ENCODE measurements at regions not wholly inside any gene's neighbourhood (a gene's known extent, or its start where the extent isn't known, plus 50 kb on each side); places are given as distances from the start of the nearest gene placed in this dataset.

DNA sequence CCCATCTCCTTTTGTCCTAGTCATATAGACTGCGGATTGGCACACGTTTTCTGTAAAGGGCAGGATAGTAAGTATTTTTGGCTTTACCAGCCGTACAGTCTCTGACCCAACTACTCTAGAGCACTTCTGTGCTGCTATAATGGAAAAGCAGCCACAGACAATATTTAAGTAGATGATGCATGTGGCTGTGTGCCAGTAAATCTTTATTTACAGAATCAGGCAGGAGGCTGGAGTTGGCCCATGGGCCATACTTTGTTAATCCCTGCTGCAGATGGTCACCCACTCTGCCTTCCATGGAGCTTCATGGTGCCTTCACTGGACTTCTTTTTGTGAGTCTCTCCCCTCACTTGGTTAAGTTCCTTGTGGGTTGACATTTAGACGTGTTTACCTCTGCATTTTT is 584.5 kb upstream of the TBX3 start:
- no peak for FAIRE-seq
- no peak overlapping the region for H3K4me3 ChIP-seq
- DNase-seq (ENCODE audit: low read depth in 1 of 2, low spot score in 1 of 2), result no peak
- 56% methylated on average over 4 of the region's 4 CpGs for WGBS (ENCODE audit: missing lambda C conversion rate)
- no peak overlapping the region for H3K4me2 ChIP-seq
- TF ChIP-seq CBX8 (IDR thresholded peaks at IDR 0.05), result no peak
- TF ChIP-seq FOXS1 (CRISPR knock-in tag; IDR thresholded peaks at IDR 0.05), result no peak
- TF ChIP-seq RCOR1 (IDR thresholded peaks at IDR 0.05; ENCODE audit: low read depth, low read length), result no peak
- TF ChIP-seq, protein P1, sequence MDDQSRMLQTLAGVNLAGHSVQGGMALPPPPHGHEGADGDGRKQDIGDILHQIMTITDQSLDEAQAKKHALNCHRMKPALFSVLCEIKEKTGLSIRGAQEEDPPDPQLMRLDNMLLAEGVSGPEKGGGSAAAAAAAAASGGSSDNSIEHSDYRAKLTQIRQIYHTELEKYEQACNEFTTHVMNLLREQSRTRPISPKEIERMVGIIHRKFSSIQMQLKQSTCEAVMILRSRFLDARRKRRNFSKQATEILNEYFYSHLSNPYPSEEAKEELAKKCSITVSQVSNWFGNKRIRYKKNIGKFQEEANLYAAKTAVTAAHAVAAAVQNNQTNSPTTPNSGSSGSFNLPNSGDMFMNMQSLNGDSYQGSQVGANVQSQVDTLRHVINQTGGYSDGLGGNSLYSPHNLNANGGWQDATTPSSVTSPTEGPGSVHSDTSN (IDR thresholded peaks at IDR 0.05), result no peak
- TF ChIP-seq SMC3 (IDR thresholded peaks at IDR 0.05), result no peak
- no peak for TF ChIP-seq KDM1A (IDR thresholded peaks at IDR 0.05; ENCODE audit: low read depth)
- no peak for TF ChIP-seq SREBF2 (IDR thresholded peaks at IDR 0.05)
- TF ChIP-seq CHD4 (IDR thresholded peaks at IDR 0.05; ENCODE audit: borderline replicate concordance), result no peak
- TF ChIP-seq CBX2 (IDR thresholded peaks at IDR 0.05; ENCODE audit: borderline replicate concordance, low read depth), result no peak
- TF ChIP-seq JUN (IDR thresholded peaks at IDR 0.05), result no peak
- no peak for TF ChIP-seq CEBPB (IDR thresholded peaks at IDR 0.05)
- TF ChIP-seq NFE2L2 (conservative IDR thresholded peaks at IDR 0.05; ENCODE audit: low read length), result no peak
- TF ChIP-seq, protein P2, sequence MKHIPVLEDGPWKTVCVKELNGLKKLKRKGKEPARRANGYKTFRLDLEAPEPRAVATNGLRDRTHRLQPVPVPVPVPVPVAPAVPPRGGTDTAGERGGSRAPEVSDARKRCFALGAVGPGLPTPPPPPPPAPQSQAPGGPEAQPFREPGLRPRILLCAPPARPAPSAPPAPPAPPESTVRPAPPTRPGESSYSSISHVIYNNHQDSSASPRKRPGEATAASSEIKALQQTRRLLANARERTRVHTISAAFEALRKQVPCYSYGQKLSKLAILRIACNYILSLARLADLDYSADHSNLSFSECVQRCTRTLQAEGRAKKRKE (CRISPR knock-in tag; IDR thresholded peaks at IDR 0.05; ENCODE audit: low read depth), result no peak
- no peak for TF ChIP-seq FOSB (CRISPR knock-in tag; IDR thresholded peaks at IDR 0.05)
- TF ChIP-seq MAFK (IDR thresholded peaks at IDR 0.05; ENCODE audit: partially characterized antibody), result no peak
- no peak for TF ChIP-seq POLR2A (IDR thresholded peaks at IDR 0.05; ENCODE audit: low read length)
- TF ChIP-seq, protein P3, sequence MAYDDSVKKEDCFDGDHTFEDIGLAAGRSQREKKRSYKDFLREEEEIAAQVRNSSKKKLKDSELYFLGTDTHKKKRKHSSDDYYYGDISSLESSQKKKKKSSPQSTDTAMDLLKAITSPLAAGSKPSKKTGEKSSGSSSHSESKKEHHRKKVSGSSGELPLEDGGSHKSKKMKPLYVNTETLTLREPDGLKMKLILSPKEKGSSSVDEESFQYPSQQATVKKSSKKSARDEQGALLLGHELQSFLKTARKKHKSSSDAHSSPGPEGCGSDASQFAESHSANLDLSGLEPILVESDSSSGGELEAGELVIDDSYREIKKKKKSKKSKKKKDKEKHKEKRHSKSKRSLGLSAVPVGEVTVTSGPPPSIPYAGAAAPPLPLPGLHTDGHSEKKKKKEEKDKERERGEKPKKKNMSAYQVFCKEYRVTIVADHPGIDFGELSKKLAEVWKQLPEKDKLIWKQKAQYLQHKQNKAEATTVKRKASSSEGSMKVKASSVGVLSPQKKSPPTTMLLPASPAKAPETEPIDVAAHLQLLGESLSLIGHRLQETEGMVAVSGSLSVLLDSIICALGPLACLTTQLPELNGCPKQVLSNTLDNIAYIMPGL (CRISPR knock-in tag; IDR thresholded peaks at IDR 0.05; ENCODE audit: borderline replicate concordance), result no peak
- no peak for TF ChIP-seq EHMT2 (IDR thresholded peaks at IDR 0.05; ENCODE audit: low read depth)
- no peak for TF ChIP-seq MAZ (IDR thresholded peaks at IDR 0.05; ENCODE audit: borderline replicate concordance, low read depth, low read length)
- no peak for TF ChIP-seq TFCP2L1 (CRISPR knock-in tag; IDR thresholded peaks at IDR 0.05)
- no peaks in the 10 kb centered on the region for H3K9me3 ChIP-seq
- H3K4me1 ChIP-seq, result no peaks in the 10 kb centered on the region
- POLR2A ChIA-PET, result no interaction called here
- no peak overlapping the region for H3K27ac ChIP-seq
- no peak for ATAC-seq
- CTCF ChIA-PET, result interaction anchor here (1.4 kb wide), 1 partner anchor 31 kb away, joined by 3 read pairs; no protein-coding TSS in a partner anchor

DNA sequence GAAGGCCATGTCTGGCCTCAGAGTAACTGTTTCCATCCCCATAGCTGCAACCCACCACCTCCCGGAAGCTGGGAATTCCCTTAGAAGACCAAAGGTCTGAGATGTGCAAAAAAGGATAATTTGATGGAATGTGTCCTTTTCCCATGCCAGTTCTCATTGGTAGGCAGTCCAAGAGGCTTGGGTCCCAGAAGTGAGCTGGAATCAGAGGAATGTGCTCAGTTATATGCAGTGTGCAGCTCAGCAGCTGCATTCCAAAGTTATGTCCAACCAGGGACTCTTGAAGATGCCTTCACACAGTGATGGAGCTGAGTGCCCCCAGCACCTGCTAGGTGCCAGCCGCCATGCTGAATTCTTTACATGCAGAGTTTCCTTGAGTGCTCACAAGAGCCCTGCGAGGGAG is 583.9 kb upstream of the TBX3 start:
- Histone ChIP-seq H3K4me2 (no peak overlapping the region), H3K27ac (no peak overlapping the region), H3K9me3 (no peaks in the 10 kb centered on the region), H3K4me3 (no peak overlapping the region), H3K4me1 (no peaks in the 10 kb centered on the region)
- POLR2A ChIA-PET, result no interaction called here
- no peak for FAIRE-seq
- ATAC-seq, result no peak
- CTCF ChIA-PET, result interaction anchor here (1.4 kb wide), 1 partner anchor 31 kb away, joined by 3 read pairs; no protein-coding TSS in a partner anchor
- WGBS (ENCODE audit: missing lambda C conversion rate), result 72% methylated on average over 2 of the region's 3 CpGs
- no peak for DNase-seq (ENCODE audit: low read depth in 1 of 2, low spot score in 1 of 2)
- TF ChIP-seq RNF2 (IDR thresholded peaks at IDR 0.05; ENCODE audit: borderline replicate concordance, low read depth), result no peak
- TF ChIP-seq, protein P4, sequence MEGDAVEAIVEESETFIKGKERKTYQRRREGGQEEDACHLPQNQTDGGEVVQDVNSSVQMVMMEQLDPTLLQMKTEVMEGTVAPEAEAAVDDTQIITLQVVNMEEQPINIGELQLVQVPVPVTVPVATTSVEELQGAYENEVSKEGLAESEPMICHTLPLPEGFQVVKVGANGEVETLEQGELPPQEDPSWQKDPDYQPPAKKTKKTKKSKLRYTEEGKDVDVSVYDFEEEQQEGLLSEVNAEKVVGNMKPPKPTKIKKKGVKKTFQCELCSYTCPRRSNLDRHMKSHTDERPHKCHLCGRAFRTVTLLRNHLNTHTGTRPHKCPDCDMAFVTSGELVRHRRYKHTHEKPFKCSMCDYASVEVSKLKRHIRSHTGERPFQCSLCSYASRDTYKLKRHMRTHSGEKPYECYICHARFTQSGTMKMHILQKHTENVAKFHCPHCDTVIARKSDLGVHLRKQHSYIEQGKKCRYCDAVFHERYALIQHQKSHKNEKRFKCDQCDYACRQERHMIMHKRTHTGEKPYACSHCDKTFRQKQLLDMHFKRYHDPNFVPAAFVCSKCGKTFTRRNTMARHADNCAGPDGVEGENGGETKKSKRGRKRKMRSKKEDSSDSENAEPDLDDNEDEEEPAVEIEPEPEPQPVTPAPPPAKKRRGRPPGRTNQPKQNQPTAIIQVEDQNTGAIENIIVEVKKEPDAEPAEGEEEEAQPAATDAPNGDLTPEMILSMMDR (IDR thresholded peaks at IDR 0.05), result no peak
- TF ChIP-seq ZFP36 (IDR thresholded peaks at IDR 0.05; ENCODE audit: borderline replicate concordance, partially characterized antibody), result no peak
- no peak for TF ChIP-seq JUN (IDR thresholded peaks at IDR 0.05)
- no peak for TF ChIP-seq SREBF2 (IDR thresholded peaks at IDR 0.05)
- no peak for TF ChIP-seq RAD21 (conservative IDR thresholded peaks at IDR 0.05 in 1 of 2, IDR thresholded peaks at IDR 0.05 in 1 of 2)
- TF ChIP-seq PHF8 (IDR thresholded peaks at IDR 0.05; ENCODE audit: borderline replicate concordance, low read depth), result no peak
- TF ChIP-seq KDM5A (IDR thresholded peaks at IDR 0.05), result no peak
- no peak for TF ChIP-seq HOXB5 (CRISPR knock-in tag; IDR thresholded peaks at IDR 0.05)
- TF ChIP-seq CHD4 (IDR thresholded peaks at IDR 0.05; ENCODE audit: borderline replicate concordance), result no peak
- TF ChIP-seq BHLHE40 (IDR thresholded peaks at IDR 0.05; ENCODE audit: low read depth, low read length), result no peak
- TF ChIP-seq ZNF302 (CRISPR knock-in tag; IDR thresholded peaks at IDR 0.05), result no peak

All from A549 (cell line).